Gastroesophageal sphincter (tissue), 3 donors: ENCODE measurements at regions not wholly inside any gene's neighbourhood (a gene's known extent, or its start where the extent isn't known, plus 50 kb on each side); places are given as distances from the start of the nearest gene placed in this dataset.

Source experiments
- EP300 ChIP-seq: sonication (generic); formaldehyde crosslinking; IDR thresholded peaks from one replicate; pipeline ENCODE4 v1.6.1; 2017; ENCODE audit warnings: antibody characterized with exemption, mild to moderate bottlenecking
- POLR2A ChIP-seq, 2 donors: fragments of 450-650 bp; IDR thresholded peaks; one replicate each; pipeline ENCODE4 v1.6.1; 2017; ENCODE audit warnings: antibody characterized with exemption in 2 of 2, mild to moderate bottlenecking in 2 of 2, moderate library complexity in 1 of 2
- TF ChIP-seq, protein P1 (sequence below), 4 experiments: fragments of 200-600 bp in 2 of 4; fragments of 450-650 bp in 2 of 4; sonication (generic) in 1 of 4; IDR thresholded peaks; one replicate each; pipeline ENCODE4 v1.5.1; 2017 to 2019; ENCODE audit warnings: antibody characterized with exemption in 4 of 4, mild to moderate bottlenecking in 2 of 4, moderate library complexity in 2 of 4

- TF ChIP-seq POLR2A (IDR thresholded peaks at IDR 0.05), result no peak
- TF ChIP-seq, protein P1, sequence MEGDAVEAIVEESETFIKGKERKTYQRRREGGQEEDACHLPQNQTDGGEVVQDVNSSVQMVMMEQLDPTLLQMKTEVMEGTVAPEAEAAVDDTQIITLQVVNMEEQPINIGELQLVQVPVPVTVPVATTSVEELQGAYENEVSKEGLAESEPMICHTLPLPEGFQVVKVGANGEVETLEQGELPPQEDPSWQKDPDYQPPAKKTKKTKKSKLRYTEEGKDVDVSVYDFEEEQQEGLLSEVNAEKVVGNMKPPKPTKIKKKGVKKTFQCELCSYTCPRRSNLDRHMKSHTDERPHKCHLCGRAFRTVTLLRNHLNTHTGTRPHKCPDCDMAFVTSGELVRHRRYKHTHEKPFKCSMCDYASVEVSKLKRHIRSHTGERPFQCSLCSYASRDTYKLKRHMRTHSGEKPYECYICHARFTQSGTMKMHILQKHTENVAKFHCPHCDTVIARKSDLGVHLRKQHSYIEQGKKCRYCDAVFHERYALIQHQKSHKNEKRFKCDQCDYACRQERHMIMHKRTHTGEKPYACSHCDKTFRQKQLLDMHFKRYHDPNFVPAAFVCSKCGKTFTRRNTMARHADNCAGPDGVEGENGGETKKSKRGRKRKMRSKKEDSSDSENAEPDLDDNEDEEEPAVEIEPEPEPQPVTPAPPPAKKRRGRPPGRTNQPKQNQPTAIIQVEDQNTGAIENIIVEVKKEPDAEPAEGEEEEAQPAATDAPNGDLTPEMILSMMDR (IDR thresholded peaks at IDR 0.05), result no peak
- no peak for TF ChIP-seq EP300
Measured at GRCh38 chr16:5616841-5617240, 519.2 kb upstream of the EEF2KMT start.
